Stimulated activated CD8-positive, alpha-beta memory T cell treated with anti-CD3 and anti-CD28 coated beads, Interleukin-7, amount 100 ng/mL, for 1 hour (primary cell): ENCODE measurements at regions not wholly inside any gene's neighbourhood (a gene's known extent, or its start where the extent isn't known, plus 50 kb on each side); places are given as distances from the start of the nearest gene placed in this dataset.
"Not testable (repeated sequence)": the region's sequence is repeated elsewhere in the genome, so short reads cannot be mapped to it uniquely, and the experiment has no call there.

Source experiments
- DNase-seq, 2 donors: peaks; one replicate each; pipeline ENCODE4 v3.0.0-alpha.2; 2020; ENCODE audit warnings: low read depth in 2 of 2

GRCh38 chr12:61023231-61023630 is 1237.0 kb upstream of the USP15 start:
- no peak for DNase-seq

- no peak for DNase-seq
These were observed 1230.7 kb upstream of the USP15 start for GRCh38 chr12:61029516-61029915.

- no peak for DNase-seq
These were observed 1222.4 kb upstream of the USP15 start for GRCh38 chr12:61037792-61038191.

GRCh38 chr12:61043838-61044237 is 1216.4 kb upstream of the USP15 start:
- no peak for DNase-seq

- DNase-seq: no peak
These were observed 1215.4 kb upstream of the USP15 start for GRCh38 chr12:61044766-61045165.

GRCh38 chr12:61070640-61071414 is 1189.4 kb upstream of the USP15 start:
- no peak for DNase-seq

GRCh38 chr12:61072717-61073116 is 1187.5 kb upstream of the USP15 start:
- DNase-seq: no peak

- DNase-seq: no peak
These were observed 1165.1 kb upstream of the USP15 start for GRCh38 chr12:61095111-61095510.

- DNase-seq: no peak
These were observed 1162.1 kb upstream of the USP15 start for GRCh38 chr12:61098031-61098580.

- DNase-seq: no peak
These were observed 1153.1 kb upstream of the USP15 start for GRCh38 chr12:61107118-61107517.

GRCh38 chr12:61111218-61111617 is 1149.0 kb upstream of the USP15 start:
- no peak for DNase-seq

GRCh38 chr12:61137677-61138414 is 1122.4 kb upstream of the USP15 start:
- DNase-seq: no peak

- DNase-seq: no peak
These were observed 1121.8 kb upstream of the USP15 start for GRCh38 chr12:61138415-61138759.

GRCh38 chr12:61161961-61162360 is 1098.2 kb upstream of the USP15 start:
- DNase-seq: no peak

- no peak for DNase-seq
These were observed 1071.2 kb upstream of the USP15 start for GRCh38 chr12:61188801-61189595.

GRCh38 chr12:61213646-61214045 is 1046.6 kb upstream of the USP15 start:
- no peak for DNase-seq

- no peak for DNase-seq
These were observed 1039.9 kb upstream of the USP15 start for GRCh38 chr12:61220337-61220736.

- DNase-seq: no peak
These were observed 1028.2 kb upstream of the USP15 start for GRCh38 chr12:61232040-61232439.

- DNase-seq: no peak
These were observed 1009.9 kb upstream of the USP15 start for GRCh38 chr12:61250303-61250702.

- no peak for DNase-seq
These were observed 1009.1 kb upstream of the USP15 start for GRCh38 chr12:61251076-61251475.

- DNase-seq: no peak
These were observed 1006.0 kb upstream of the USP15 start for GRCh38 chr12:61254225-61254624.

GRCh38 chr12:61264294-61264693 is 995.9 kb upstream of the USP15 start:
- not testable (repeated sequence) for DNase-seq
